Ovary (tissue), 7 donors: ENCODE measurements at regions not wholly inside any gene's neighbourhood (a gene's known extent, or its start where the extent isn't known, plus 50 kb on each side); places are given as distances from the start of the nearest gene placed in this dataset.

ENCODE experiments used
- DNase-seq, 5 donors: peaks; one replicate each; pipeline ENCODE4 v3.0.0-alpha.2; 2019 to 2020
- H3K27ac ChIP-seq, 2 donors: fragments of 200-600 bp; one replicate each; pipeline versions ENCODE4 v1.5.1 to v1.8.0; 2019 to 2022
- H3K27me3 ChIP-seq: fragments of 200-600 bp; one replicate; pipeline ENCODE4 v1.8.0; 2022
- H3K36me3 ChIP-seq: fragments of 200-600 bp; sonication (generic); one replicate; pipeline ENCODE4 v1.5.1; 2019
- H3K4me1 ChIP-seq: one replicate; pipeline ENCODE4 v1.8.1; 2013; ENCODE audit warnings: mild to moderate bottlenecking, moderate library complexity; ENCODE audit not compliant: insufficient read depth
- H3K4me3 ChIP-seq: fragments of 200-600 bp; sonication (generic); one replicate; pipeline ENCODE4 v1.5.1; 2017
- H3K9me3 ChIP-seq, 2 donors: fragments of 200-600 bp in 1 of 2; sonication (generic) in 1 of 2; one replicate each; pipeline versions ENCODE4 v1.5.1 to v1.8.1; 2013 to 2019; ENCODE audit warnings: mild to moderate bottlenecking in 1 of 2, moderate library complexity in 1 of 2
- EP300 ChIP-seq: sonication (generic); formaldehyde crosslinking; IDR thresholded peaks from one replicate; pipeline ENCODE4 v1.6.1; 2017; ENCODE audit warnings: antibody characterized with exemption
- POLR2A ChIP-seq: fragments of 450-650 bp; IDR thresholded peaks from one replicate; pipeline ENCODE4 v1.6.1; 2017; ENCODE audit warnings: antibody characterized with exemption, mild to moderate bottlenecking, moderate library complexity
- WGBS, 3 donors: extraction: QIAGEN DNeasy Blood & Tissue Kit in 1 of 3; methylation state at CpG; one replicate each; pipeline versions ENCODE4 v1.1.5 to v1.1.7; 2013 to 2017; 5-methylcytosine and 5-hydroxymethylcytosine counted together
- intact Hi-C, 4 donors: fragments of 100-400 bp; cut with DNase I; formaldehyde crosslinking; loops; one replicate each; pipeline versions ENCODE4 v1.11.0 to v1.15.1; 2022 to 2023
- TF ChIP-seq, protein P1 (sequence below), 3 donors: fragments of 450-650 bp in 2 of 3; fragments of 200-600 bp in 1 of 3; IDR thresholded peaks; one replicate each; pipeline versions ENCODE4 v1.5.1 to v1.8.0; 2016 to 2022; ENCODE audit warnings: antibody characterized with exemption in 3 of 3, mild to moderate bottlenecking in 1 of 3
- donor health status: DM: no; HTN: no; CAD: no; lungs with moderate emphysema.
- donor health status: DM: no; HTN: no; CAD: no.
- donor health status: Bipolar disorder and iron deficiency.
- donor health status: DM: no; HTN: no; CAD: no.
- donor health status: DM: yes; HTN: yes; CAD: no.

DNA sequence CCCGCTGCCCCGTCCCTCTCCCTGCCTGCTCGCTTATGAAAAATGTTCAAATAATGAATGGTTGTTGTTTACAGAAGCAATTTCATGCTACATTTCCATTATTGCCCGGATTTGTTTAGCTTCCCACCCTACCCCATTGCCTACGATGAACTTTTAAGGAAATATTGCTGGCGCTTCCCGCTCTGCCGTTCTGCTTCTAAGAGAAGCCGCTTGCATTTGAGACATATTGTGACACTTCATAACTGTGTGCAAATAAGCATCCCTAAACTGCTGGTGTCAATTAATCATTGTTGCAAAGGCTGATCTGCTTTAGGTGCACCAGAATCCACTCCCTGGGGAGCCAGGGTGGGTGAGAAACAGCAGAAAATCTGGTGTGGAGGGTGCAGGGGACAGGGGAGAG, 52.3 kb upstream of the LMO1 start:
- H3K4me3 ChIP-seq = no peak overlapping the region
- H3K27me3 ChIP-seq = no peaks in the 10 kb centered on the region
- peaks cover 2% of the 10 kb centered on the region for H3K4me1 ChIP-seq
- WGBS, 3 donors = 75 to 86% (median 76%) methylated on average over 9 of the region's 9 CpGs
- no peaks in the 10 kb centered on the region for H3K9me3 ChIP-seq
- TF ChIP-seq, protein P1, sequence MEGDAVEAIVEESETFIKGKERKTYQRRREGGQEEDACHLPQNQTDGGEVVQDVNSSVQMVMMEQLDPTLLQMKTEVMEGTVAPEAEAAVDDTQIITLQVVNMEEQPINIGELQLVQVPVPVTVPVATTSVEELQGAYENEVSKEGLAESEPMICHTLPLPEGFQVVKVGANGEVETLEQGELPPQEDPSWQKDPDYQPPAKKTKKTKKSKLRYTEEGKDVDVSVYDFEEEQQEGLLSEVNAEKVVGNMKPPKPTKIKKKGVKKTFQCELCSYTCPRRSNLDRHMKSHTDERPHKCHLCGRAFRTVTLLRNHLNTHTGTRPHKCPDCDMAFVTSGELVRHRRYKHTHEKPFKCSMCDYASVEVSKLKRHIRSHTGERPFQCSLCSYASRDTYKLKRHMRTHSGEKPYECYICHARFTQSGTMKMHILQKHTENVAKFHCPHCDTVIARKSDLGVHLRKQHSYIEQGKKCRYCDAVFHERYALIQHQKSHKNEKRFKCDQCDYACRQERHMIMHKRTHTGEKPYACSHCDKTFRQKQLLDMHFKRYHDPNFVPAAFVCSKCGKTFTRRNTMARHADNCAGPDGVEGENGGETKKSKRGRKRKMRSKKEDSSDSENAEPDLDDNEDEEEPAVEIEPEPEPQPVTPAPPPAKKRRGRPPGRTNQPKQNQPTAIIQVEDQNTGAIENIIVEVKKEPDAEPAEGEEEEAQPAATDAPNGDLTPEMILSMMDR (IDR thresholded peaks at IDR 0.05) = no peak
- TF ChIP-seq EP300 (no peak), POLR2A (no peak)
- no peaks in the 10 kb centered on the region for H3K36me3 ChIP-seq
- no peak overlapping the region for H3K27ac ChIP-seq
- no peak for DNase-seq
- intact Hi-C loops = no loop called here

DNA sequence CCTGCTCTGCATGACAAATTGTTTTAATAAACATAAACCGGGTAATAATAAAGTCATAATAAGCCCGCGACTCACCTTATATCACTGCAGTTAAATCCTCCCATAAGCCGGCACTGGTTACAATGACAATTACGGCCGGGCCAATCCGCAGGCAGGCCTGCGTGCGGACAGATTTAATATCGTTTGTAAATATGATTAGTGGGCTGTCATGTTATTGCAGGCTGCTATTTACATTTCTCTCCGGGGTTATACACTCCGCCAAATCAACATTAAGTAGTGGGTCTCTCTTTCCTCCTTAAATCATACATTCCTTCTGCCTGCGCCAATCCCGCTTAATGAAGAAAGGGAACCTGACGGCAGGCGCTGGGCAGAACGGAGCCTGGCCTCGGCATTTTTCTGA, 51.8 kb upstream of the LMO1 start:
- no peak overlapping the region for H3K27ac ChIP-seq
- intact Hi-C loops = no loop called here
- H3K4me1 ChIP-seq = peaks cover 2% of the 10 kb centered on the region
- 68 to 78% (median 76%) methylated on average over 18 of the region's 18 CpGs for WGBS, 3 donors
- TF ChIP-seq, protein P1 (IDR thresholded peaks at IDR 0.05) = no peak
- TF ChIP-seq POLR2A (no peak), EP300 (no peak)
- H3K9me3 ChIP-seq = no peaks in the 10 kb centered on the region
- peak in 1 of 5 donors; percentile 15 for DNase-seq
- no peaks in the 10 kb centered on the region for H3K27me3 ChIP-seq
- no peak overlapping the region for H3K4me3 ChIP-seq
- H3K36me3 ChIP-seq = no peaks in the 10 kb centered on the region

DNA sequence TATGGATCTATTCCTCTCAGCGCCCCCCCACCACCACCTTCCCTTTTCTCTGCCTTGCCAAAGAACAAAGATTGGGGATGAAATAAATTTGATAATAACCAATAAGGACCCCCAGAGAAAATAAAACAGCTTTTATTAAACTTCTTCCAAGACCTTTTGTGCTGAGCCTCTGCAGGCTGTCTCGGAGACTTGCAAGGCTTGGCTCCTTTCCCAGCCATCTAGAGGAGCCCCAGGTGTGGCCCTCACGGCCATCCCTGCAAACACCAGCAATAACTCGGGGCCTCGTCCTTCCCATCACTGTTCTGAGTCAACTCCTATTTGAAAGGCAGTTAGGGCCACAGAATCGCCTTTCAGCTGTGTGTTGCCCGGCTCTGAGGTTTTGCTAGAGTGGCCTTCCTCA, 51.2 kb upstream of the LMO1 start:
- DNase-seq = peak in 1 of 5 donors; percentile 17
- 62 to 80% (median 76%) methylated on average over 7 of the region's 7 CpGs for WGBS, 3 donors
- H3K27me3 ChIP-seq = no peaks in the 10 kb centered on the region
- TF ChIP-seq POLR2A (no peak), EP300 (no peak)
- TF ChIP-seq, protein P1 (IDR thresholded peaks at IDR 0.05) = no peak
- no peaks in the 10 kb centered on the region for H3K9me3 ChIP-seq
- peaks cover 2% of the 10 kb centered on the region for H3K4me1 ChIP-seq
- no peak overlapping the region for H3K4me3 ChIP-seq
- no peaks in the 10 kb centered on the region for H3K36me3 ChIP-seq
- intact Hi-C loops = no loop called here
- H3K27ac ChIP-seq = no peak overlapping the region

DNA sequence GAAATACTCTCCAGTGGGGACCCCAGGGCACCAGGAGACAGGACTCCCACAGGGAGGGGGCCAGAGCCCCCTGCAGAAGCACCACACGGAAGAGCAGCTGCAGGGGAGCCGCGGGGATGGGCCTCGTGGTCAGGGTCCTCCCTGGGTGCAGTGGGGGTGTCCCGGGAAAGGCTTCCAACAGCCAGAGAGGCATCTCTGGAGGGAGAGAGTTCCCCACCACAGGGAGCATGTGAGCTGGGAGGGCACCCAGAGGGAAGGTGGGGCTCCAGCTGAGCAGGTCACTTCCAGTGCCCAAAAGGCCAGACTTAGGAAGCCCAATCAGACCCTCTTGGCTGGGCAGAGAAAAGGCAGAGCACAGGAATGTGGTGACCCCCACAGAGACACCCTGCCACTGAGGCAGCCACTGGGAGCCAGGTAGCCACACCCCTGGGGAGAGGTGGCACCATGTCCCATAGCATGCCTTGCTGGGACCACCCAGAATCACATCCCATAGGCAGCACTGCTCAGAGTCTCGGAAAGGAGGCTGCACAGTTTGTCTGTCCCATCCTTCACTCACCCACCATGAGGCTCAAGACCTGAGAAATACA, 49.9 kb upstream of the LMO1 start:
- Histone ChIP-seq H3K27me3 (no peaks in the 10 kb centered on the region), H3K36me3 (no peaks in the 10 kb centered on the region), H3K4me3 (no peak overlapping the region), H3K27ac (no peak overlapping the region), H3K9me3 (no peaks in the 10 kb centered on the region), H3K4me1 (peaks cover 2% of the 10 kb centered on the region)
- peak in 1 of 5 donors; percentile 13 for DNase-seq
- intact Hi-C loops = no loop called here
- TF ChIP-seq, protein P1 (IDR thresholded peaks at IDR 0.05) = no peak
- TF ChIP-seq EP300 (no peak), POLR2A (no peak)
- WGBS, 3 donors = 63 to 82% (median 80%) methylated on average over 6 of the region's 6 CpGs
